ENCODE measurements at regions not wholly inside any gene's neighbourhood (a gene's known extent, or its start where the extent isn't known, plus 50 kb on each side); places are given as distances from the start of the nearest gene placed in this dataset.
A peak's percentile ranks its signal among the peaks of the same experiment; 100 is the strongest.
"Not testable (repeated sequence)": the region's sequence is repeated elsewhere in the genome, so short reads cannot be mapped to it uniquely, and the experiment has no call there.

DNA sequence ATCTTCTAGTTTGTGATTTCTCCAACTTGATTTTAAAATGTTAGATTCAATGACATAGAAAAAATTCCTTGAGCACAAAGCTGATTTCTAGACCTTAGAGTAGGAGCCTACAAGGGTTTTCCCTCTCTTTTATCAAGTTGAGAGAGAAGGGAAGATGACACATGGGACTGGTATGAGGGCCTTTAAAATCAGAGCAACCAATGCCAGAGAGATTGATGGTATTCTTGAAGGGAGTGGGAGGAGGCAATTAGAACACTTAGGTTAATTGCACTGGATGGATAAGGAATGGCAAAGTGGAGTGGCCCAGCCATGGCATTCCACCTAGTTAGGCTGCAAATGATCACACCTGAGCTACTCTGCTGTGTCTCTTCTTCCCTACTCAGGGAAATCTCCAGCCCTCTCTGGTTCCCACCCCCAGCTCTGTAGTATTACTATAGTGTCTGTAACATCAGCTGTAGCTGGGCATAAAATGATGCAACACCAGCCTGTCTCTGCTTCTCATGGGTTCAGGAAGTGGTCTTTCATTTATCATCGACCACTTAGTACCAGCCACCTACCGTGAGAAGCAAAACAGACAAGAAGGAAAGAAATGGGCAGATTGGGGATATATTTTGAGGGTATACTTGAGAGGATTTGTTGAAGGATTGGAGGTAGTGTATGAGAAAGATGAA lies 333.6 kb downstream of the DLEU7 start:
- TF ChIP-seq EZH2 (IDR thresholded peaks at IDR 0.05; ENCODE audit: borderline replicate concordance, low read depth, low read length, poor library complexity, severe bottlenecking): no peak
- TF ChIP-seq, protein P1, sequence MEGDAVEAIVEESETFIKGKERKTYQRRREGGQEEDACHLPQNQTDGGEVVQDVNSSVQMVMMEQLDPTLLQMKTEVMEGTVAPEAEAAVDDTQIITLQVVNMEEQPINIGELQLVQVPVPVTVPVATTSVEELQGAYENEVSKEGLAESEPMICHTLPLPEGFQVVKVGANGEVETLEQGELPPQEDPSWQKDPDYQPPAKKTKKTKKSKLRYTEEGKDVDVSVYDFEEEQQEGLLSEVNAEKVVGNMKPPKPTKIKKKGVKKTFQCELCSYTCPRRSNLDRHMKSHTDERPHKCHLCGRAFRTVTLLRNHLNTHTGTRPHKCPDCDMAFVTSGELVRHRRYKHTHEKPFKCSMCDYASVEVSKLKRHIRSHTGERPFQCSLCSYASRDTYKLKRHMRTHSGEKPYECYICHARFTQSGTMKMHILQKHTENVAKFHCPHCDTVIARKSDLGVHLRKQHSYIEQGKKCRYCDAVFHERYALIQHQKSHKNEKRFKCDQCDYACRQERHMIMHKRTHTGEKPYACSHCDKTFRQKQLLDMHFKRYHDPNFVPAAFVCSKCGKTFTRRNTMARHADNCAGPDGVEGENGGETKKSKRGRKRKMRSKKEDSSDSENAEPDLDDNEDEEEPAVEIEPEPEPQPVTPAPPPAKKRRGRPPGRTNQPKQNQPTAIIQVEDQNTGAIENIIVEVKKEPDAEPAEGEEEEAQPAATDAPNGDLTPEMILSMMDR (conservative IDR thresholded peaks at IDR 0.05; ENCODE audit: low read depth, low read length): no peak
- ChIA-PET CTCF (no interaction called here), POLR2A (ENCODE audit: low non-redundant PET) (no interaction called here)
- no TSS peak for BruUV-seq (replicated peaks)
- no peaks in the 10 kb centered on the region for H3K27me3 ChIP-seq (replicated peaks; ENCODE audit: insufficient read depth, low read depth, low read length, poor library complexity)
- no peaks in the 10 kb centered on the region for H3K36me3 ChIP-seq (ENCODE audit: insufficient read depth, low read length, poor library complexity, severe bottlenecking)
- H3K9me3 ChIP-seq (ENCODE audit: low read depth, low read length, poor library complexity, severe bottlenecking): no peaks in the 10 kb centered on the region
- no peak overlapping the region for H3K4me3 ChIP-seq (ENCODE audit: low read depth, low read length, poor library complexity, severe bottlenecking)
- H3K4me1 ChIP-seq (ENCODE audit: insufficient read depth, low read length, poor library complexity, severe bottlenecking): no peaks in the 10 kb centered on the region
- intact Hi-C loops (cut with micrococcal nuclease; ENCODE audit: unreplicated experiment): no loop called here
- H3K27ac ChIP-seq (ENCODE audit: low read depth, low read length, poor library complexity, severe bottlenecking): no peak overlapping the region
- peak; percentile 34 for DNase-seq (ENCODE audit: low spot score)

- H3K9me3 ChIP-seq (ENCODE audit: low read depth, low read length, poor library complexity, severe bottlenecking); intact Hi-C loops (cut with micrococcal nuclease; ENCODE audit: unreplicated experiment); DNase-seq (ENCODE audit: low spot score); H3K4me3 ChIP-seq (ENCODE audit: low read depth, low read length, poor library complexity, severe bottlenecking); CTCF ChIA-PET; H3K27me3 ChIP-seq (replicated peaks; ENCODE audit: insufficient read depth, low read depth, low read length, poor library complexity); H3K27ac ChIP-seq (ENCODE audit: low read depth, low read length, poor library complexity, severe bottlenecking); H3K36me3 ChIP-seq (ENCODE audit: insufficient read depth, low read length, poor library complexity, severe bottlenecking); POLR2A ChIA-PET (ENCODE audit: low non-redundant PET); BruUV-seq (replicated peaks); H3K4me1 ChIP-seq (ENCODE audit: insufficient read depth, low read length, poor library complexity, severe bottlenecking): not testable (repeated sequence)
These were observed 332.5 kb downstream of the DLEU7 start for GRCh38 chr13:50510885-50511545.

DNA sequence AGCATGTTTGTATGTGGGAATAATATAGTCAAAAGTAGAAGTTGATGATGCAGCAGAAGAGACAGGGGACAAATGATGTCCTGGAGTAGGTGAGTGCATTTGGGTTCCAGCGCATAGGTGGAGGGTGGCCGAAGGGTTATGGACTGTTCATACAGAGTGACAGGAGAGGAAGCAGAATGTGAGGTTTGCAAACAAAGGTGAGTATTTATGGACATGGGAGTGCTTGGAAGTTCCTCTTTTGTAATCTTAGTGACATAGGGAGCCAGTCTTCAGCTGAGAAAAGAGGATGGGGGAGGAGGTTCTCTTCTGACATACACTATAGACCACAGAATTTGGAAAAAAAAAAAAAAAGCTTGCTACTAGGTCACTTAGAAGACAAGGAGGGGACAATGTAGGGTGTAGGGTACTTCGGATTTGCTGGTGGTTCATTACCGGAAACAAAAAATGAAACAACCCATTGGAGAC lies 331.6 kb downstream of the DLEU7 start:
- intact Hi-C loops (cut with micrococcal nuclease; ENCODE audit: unreplicated experiment): no loop called here
- TF ChIP-seq EZH2 (IDR thresholded peaks at IDR 0.05; ENCODE audit: borderline replicate concordance, low read depth, low read length, poor library complexity, severe bottlenecking): no peak
- TF ChIP-seq, protein P1 (conservative IDR thresholded peaks at IDR 0.05; ENCODE audit: low read depth, low read length): no peak
- no peak overlapping the region for H3K4me3 ChIP-seq (ENCODE audit: low read depth, low read length, poor library complexity, severe bottlenecking)
- H3K4me1 ChIP-seq (ENCODE audit: insufficient read depth, low read length, poor library complexity, severe bottlenecking): no peaks in the 10 kb centered on the region
- POLR2A ChIA-PET (ENCODE audit: low non-redundant PET): no interaction called here
- H3K36me3 ChIP-seq (ENCODE audit: insufficient read depth, low read length, poor library complexity, severe bottlenecking): no peaks in the 10 kb centered on the region
- H3K27ac ChIP-seq (ENCODE audit: low read depth, low read length, poor library complexity, severe bottlenecking): no peak overlapping the region
- no peaks in the 10 kb centered on the region for H3K9me3 ChIP-seq (ENCODE audit: low read depth, low read length, poor library complexity, severe bottlenecking)
- CTCF ChIA-PET: no interaction called here
- H3K27me3 ChIP-seq (replicated peaks; ENCODE audit: insufficient read depth, low read depth, low read length, poor library complexity): no peaks in the 10 kb centered on the region
- BruUV-seq (replicated peaks): no TSS peak
- DNase-seq (ENCODE audit: low spot score): no peak
